DMS53 treated with DMSO at 0.1 percent for 48 hours (cell line): ENCODE measurements at regions not wholly inside any gene's neighbourhood (a gene's known extent, or its start where the extent isn't known, plus 50 kb on each side); places are given as distances from the start of the nearest gene placed in this dataset.

Experiments used
- DNase-seq: peaks from one replicate; lab custom pipeline; 2025; ENCODE audit not compliant: unreplicated experiment; lab: John Stamatoyannopoulos, UW

DNA sequence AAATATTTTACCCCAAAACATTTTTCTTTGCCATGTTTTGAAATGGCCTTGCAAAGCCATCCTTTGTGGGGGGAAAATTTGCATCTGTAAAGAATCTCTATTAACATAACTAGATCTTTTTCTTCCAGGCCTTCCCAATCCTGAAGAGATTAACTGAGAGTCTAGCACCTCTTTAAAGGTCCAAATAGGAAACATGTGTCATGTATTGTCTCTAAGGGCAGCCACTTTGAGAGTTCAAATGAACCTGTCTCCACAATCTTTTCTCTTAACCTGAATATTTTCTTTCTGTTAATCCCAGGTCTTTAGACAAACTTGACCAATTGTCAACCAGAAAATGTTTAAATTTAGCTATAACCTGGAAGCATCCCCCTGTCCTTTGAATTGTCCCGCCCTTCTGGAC lies 236.6 kb upstream of the PROK2 start:
- DNase-seq, result no peak

DNA sequence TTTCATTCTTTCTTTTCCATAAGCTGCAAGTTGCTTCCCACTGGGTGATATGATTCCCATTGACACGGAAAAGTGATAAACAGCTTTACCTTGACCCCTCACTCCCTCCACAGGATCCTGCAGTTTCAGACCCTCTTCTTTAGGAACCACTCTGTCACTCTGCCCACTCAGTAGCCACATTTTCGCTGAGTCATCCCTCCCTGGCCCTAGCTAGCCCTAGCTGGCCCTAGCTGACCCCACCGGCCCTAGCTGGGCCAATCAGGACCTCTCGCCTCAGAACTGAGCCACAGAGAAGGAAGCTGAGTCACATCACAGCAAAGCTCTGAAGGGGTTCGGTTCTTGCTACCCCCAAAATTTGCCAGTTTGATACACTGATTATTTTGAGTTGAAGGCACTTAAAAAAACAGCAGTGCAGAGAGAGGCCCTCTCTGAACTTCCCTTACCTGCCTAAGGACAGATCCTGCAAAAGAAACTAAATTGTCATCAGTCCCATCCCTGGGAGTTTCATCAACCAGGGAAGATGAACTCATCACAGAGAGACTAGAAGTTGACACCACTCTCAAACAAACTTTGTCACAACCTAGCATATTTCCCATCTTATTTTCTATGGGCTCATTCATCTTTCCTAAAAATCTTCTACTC lies 233.5 kb upstream of the PROK2 start:
- DNase-seq, result no peak

DNA sequence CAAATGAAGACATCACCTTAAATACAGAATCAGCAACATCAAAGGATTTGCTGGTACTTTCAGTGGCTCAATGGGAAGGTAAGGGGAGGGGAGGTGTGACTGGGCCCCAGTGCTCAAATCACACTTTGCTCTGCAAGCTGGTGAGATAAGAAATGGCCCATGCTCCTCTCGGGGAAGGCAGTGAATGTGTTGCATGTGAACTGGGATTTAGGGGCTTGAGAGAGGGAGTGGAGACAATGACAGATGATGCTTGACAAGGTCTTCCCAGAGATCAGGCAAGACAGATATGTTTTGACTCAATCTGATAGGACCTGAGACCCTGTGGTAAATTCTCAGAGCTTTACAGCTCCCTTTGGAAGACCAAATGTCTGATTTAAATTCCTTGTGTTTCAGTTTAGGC lies 233.0 kb upstream of the PROK2 start:
- DNase-seq, result no peak

- DNase-seq, result no peak
These were observed 232.4 kb upstream of the PROK2 start for GRCh38 chr3:72017311-72017710.

- DNase-seq, result no peak
These were observed 230.5 kb upstream of the PROK2 start for GRCh38 chr3:72015463-72015862.

GRCh38 chr3:72013084-72013483 lies 228.1 kb upstream of the PROK2 start:
- DNase-seq, result no peak

GRCh38 chr3:72012363-72012762 lies 227.4 kb upstream of the PROK2 start:
- DNase-seq, result no peak

DNA sequence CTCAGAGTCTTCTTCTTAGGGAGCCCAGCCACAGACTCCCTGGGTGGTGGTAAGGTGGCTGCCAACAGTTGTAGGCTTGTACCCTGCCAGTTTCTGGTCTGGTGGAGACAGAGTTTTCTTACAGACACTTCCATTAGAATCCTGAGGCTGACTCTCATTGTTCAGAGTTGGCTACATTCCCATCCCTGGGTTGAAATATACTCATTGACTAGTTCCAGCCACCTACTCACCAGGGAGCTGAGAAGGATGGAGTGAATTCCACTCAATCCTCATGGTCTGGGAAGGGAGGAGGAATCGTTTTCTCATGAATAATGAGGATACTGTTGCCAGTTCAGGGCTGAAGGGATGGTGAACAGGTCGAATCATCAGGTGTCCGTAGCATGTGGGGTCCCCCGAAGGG lies 226.5 kb upstream of the PROK2 start:
- no peak for DNase-seq

DNA sequence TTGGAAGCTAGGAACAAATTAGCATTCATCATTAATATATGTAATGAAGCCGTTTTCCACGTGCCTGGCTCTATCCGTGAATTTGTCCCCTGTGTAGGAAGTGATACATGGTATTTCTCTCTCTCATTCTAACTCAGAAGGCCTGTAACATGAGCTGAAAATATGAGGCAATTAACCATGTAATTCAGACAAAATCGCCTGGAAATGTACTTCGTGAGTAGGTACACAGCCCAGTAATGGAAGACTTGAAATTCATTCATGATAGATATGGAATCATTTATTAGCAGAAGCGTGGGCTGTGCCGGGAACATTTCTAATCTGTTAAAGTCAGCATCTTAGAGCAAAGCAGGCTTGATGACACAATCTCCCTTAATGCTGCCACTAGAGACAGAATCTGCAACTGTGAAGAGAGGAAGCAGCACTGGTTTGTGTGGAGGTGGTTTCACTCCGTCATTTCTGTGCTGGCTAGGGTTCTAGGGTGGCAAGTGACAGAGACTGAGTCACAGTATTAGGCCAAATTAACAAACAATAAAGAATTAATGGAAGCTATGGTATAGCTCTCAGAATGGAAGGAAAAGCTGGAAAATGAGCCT lies 225.0 kb upstream of the PROK2 start:
- no peak for DNase-seq

DNA sequence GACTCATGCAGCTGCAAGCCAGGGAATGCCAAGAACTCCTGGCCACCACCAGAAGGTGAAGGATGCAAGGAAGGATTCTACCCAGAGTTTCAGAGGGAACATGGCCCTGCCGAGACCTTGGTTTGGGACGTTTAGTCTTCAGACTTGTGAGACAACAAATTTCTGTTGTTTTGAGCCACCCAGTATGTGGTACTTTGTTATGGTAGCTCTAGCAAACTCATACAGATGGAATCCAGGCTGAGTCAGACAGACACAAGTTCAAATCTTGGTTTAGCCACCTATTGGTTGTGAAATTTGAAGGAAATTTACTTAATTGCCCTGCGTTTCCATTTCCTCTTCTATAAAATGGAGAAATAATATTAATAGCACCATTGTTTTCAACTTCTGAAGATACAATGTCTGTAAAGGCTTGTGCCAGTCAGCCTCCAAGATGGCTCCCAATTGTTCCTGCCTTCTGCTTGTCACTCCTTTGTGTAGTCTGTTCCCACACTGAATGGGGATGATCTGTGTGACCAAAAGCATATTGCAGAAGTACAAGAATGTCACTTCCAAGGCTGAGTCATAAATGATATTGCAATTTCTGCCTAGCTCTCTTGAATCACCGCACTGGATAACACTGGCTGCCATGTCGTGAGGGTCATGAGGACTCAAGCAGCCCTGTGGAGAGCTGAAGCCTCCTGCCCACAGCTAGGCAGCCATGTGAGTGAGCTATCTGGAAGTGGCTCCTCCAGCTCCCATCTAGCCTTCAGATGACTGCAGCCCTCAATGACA lies 223.5 kb upstream of the PROK2 start:
- no peak for DNase-seq

DNA sequence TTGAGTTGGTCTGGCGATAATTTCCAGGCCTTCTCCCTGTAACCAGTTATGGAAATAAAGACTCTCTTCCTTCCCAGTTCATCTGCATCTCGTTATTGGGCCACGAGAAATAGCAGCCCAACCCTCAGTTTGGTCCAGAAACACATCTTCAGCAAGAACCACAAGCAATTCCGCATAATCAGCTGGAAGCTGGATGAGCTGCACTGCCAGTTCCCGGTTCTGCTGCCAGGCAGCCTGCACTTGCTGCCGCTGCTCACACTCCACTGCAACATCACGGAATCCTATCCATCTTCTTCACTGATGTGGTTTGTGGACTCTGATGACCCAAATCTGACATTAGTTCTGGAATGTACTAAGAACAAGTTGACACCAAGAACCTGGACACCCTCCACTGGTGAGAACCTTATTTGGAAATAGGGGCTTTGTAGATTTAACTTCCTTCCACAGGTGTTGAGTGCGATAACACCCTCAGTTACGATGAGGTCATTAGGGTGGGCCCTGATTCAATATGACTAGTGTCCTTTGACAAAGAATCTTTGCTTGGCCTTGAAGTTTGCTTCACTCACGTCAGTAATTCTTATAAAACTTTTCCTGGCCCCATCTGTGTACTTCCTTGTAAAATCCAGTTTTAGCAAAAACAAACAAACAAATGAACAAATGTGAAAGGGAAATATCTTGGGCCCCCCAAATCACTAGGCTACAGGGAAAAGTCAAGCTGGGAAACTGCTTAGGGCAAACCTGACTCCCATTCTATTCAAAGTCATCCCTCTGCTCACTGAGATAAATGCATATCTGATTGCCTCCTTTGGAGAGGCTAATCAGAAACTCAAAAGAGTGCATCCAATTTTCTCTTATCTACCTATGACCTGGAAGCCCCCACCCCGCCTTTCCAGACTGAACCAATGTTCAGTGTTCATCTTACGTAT lies 221.9 kb upstream of the PROK2 start:
- DNase-seq, result no peak

DNA sequence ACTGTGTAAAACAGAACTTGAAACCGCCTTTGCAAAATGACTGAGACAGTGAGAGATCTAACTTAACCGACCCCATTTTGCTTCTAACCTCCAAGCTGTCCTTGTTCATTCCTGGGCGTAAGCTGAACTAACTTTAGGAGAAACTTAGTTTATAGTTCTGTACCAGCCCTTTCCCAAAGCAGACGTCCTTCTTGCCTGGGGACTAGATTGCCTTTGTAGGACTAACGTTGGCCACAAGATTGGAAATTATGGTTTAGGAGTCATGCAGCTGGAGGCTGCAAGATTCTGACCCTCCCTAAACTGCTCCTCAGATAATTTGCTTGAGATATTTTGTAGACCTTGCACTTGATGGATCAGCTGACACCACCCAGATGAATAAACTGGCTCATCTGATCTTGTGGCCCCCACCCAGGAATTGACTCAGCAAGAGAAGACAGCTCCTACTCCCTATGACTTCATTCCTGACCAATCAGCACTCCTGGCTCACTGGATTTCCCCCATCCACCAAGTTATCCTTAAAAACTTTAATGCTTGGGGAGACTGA lies 219.9 kb upstream of the PROK2 start:
- DNase-seq, result no peak

DNA sequence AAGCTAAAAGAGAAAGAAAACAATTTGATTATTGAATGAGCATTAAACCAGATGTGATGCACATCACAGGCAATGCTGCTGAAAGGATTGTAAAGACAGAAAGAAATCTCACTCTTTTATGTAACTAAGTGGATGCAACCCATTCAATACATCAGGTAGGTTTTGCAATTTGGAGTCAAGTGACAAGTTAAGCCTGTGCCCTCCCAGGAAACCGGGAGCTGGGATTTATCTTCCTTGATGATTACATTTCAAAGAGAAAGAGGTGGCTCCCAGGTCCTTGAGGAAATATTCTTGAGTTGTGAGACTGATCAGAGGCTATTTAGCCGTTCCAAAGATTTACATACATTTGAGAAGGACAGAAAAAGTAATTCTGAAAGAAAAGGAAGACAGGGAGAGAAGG lies 219.0 kb upstream of the PROK2 start:
- DNase-seq, result no peak

DNA sequence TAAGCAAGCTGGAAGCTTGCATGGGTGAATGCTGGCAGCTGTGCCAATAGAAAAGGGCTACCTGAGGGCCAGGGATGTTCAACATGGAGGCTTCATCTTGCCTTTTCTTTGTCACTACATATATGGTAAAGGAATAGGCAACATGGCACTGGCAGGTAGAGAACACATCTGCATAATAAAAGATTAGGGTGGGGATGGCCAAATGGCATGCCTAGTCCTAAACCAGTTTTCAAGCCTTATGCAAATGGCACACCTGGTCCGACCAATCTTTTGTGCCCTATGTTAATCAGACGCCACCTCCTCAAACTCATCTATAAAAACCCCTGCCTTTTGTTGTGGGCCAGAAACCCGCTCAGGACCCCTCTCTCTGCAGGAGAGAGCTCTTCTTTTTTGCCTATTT lies 216.8 kb upstream of the PROK2 start:
- no peak for DNase-seq

- no peak for DNase-seq
These were observed 214.2 kb upstream of the PROK2 start for GRCh38 chr3:71998995-71999673.

DNA sequence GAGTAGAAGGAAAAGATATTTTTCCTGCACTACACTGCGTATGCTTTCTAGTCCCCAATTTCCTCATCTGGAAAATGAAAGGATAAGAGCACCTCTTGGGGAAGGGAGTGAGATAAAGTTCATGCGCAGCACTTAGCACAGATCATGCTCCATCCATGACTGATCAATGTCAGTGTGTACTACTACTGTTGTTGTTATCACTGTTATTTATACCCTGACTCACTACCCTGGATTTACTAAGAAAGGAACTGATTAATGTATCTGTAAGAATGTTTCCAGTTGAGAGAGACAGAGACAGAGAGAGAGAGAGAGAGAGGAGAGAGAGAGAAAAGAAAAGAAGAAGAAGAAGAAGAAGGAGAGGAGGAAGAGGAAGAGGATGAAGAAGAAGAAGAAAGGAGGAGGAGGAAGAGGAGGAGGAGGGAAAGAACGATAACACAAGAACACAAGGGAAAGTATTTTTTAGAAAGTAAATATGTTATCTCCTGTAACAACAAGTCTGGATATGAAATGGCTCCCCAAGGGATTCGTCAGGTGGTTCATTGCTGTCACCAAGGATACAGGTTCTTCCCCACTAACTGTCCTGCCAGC lies 212.2 kb upstream of the PROK2 start:
- DNase-seq, result no peak

- no peak for DNase-seq
These were observed 210.0 kb upstream of the PROK2 start for GRCh38 chr3:71994906-71995305.

DNA sequence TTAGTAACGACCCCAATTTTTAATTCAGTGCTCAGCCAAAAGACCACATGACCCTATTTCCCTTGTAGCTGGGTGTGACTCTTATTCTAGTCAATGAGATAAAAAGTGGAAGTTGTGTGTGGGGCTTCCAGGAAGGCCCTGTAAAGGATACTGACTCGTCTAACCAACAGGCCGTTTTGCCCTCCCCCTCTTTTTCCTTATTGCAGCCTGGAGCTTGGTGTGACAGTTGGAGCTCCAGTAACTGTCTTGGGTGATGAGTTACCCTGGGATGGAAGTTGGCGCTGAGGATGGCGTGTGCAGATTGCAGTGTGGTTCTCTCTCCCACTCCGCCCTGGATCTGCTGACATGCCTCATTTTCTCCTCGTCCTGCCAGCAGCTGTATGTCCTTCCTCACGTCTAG lies 209.3 kb upstream of the PROK2 start:
- DNase-seq, result no peak

DNA sequence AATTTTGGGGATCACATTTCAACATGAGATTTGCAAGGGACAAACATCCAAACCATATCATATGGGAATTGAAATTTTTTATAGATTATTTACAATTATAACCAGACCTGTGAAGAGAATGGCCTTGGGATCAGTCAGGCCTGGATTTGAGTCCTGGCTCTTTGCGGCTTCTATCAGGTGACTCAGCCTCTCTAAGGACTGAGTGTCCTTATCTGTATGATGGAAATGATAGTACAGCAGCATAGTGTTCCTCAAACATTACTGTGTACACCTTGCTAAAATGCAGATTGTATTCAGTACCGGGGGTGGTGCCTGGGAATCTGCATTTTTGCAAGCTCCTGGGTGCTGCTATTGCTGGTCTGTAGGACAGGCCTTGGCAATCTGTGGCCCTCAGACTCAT lies 206.7 kb upstream of the PROK2 start:
- no peak for DNase-seq

DNA sequence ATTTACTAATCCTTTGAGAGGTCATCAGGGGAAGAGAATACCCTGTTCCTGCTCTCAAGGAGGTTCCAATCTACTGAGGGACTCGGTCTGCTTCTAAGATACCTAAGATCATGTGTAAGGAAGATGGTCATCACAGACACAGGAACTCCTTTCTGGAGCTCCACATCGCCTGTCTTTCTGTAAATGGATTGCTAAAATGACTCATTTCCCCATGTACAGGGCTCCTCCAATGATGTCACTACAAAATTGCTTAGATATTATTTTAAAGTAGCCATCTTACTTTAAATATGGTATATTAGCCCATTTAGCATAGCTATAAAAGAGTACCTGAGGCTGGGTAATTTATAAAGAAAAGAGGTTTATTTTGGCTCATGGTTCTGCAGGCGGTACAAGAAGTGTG lies 206.1 kb upstream of the PROK2 start:
- DNase-seq, result no peak
